G401 (cell line): ENCODE measurements at regions not wholly inside any gene's neighbourhood (a gene's known extent, or its start where the extent isn't known, plus 50 kb on each side); places are given as distances from the start of the nearest gene placed in this dataset.

Source experiments
- DNase-seq: peaks from one replicate; pipeline ENCODE4 v3.0.0-alpha.2; 2015; ENCODE audit warnings: low spot score
- in situ Hi-C: cut with HindIII; loops from 2 replicates; pipeline ENCODE4 v1.10.0; 2016; ENCODE audit warnings: low sequenced_read_pairs, mixed read lengths

- no peak for DNase-seq
- in situ Hi-C loops, result no loop called here
Observed at GRCh38 chr6:26194816-26195375, 107.7 kb downstream of the HFE start.

GRCh38 chr6:26195376-26195923, 108.2 kb downstream of the HFE start:
- peak; percentile 98 for DNase-seq
- in situ Hi-C loops, result no loop called here

- no peak for DNase-seq
- in situ Hi-C loops, result no loop called here
Observed at GRCh38 chr6:26195924-26196845, 109.0 kb downstream of the HFE start.

- peak; percentile 96 for DNase-seq
- in situ Hi-C loops, result no loop called here
Observed at GRCh38 chr6:26196846-26197635, 109.8 kb downstream of the HFE start.

- no peak for DNase-seq
Observed at GRCh38 chr6:26197636-26197932, 110.4 kb downstream of the HFE start.

GRCh38 chr6:26197933-26198721, 110.9 kb downstream of the HFE start:
- in situ Hi-C loops, result no loop called here
- peak; percentile 64 for DNase-seq

More at GRCh38 chr6:26197636-26197932, 110.4 kb downstream of the HFE start:
- in situ Hi-C loops, result no loop called here

GRCh38 chr6:26198722-26199056, 111.5 kb downstream of the HFE start:
- in situ Hi-C loops, result no loop called here
- no peak for DNase-seq

GRCh38 chr6:26199057-26199772, 112.0 kb downstream of the HFE start:
- in situ Hi-C loops, result no loop called here
- peak; percentile 98 for DNase-seq

- no peak for DNase-seq
- in situ Hi-C loops, result no loop called here
Observed at GRCh38 chr6:26199773-26200764, 112.8 kb downstream of the HFE start.

GRCh38 chr6:26200918-26201721, 113.9 kb downstream of the HFE start:
- in situ Hi-C loops, result no loop called here
- DNase-seq, result no peak

GRCh38 chr6:26202201-26202611, 115.0 kb downstream of the HFE start:
- no peak for DNase-seq
- in situ Hi-C loops, result no loop called here

GRCh38 chr6:26202811-26203583, 115.8 kb downstream of the HFE start:
- in situ Hi-C loops, result no loop called here
- DNase-seq, result no peak

GRCh38 chr6:26204332-26205160, 117.3 kb downstream of the HFE start:
- in situ Hi-C loops, result no loop called here
- DNase-seq, result peak; percentile 99

- in situ Hi-C loops, result no loop called here
- peak; percentile 95 for DNase-seq
Observed at GRCh38 chr6:26205161-26205624, 118.0 kb downstream of the HFE start.
